ENCODE measurements at regions not wholly inside any gene's neighbourhood (a gene's known extent, or its start where the extent isn't known, plus 50 kb on each side); places are given as distances from the start of the nearest gene placed in this dataset.

- no peak overlapping the region for H3K27ac ChIP-seq (ENCODE audit: low read length)
- no peak overlapping the region for H3K9ac ChIP-seq (ENCODE audit: low read length)
- H3K4me3 ChIP-seq (ENCODE audit: low read length): no peak overlapping the region
- no peaks in the 10 kb centered on the region for H3K36me3 ChIP-seq (ENCODE audit: control insufficient read depth, low read depth, low read length)
- H3K4me1 ChIP-seq (ENCODE audit: control insufficient read depth, low read depth, low read length): peaks cover 26% of the 10 kb centered on the region
- H3K9me3 ChIP-seq (ENCODE audit: control insufficient read depth, low read depth, low read length): peaks cover 3% of the 10 kb centered on the region
- H3K27me3 ChIP-seq (ENCODE audit: control insufficient read depth, insufficient read depth, low read length): no peaks in the 10 kb centered on the region
Observed at GRCh38 chr20:39290575-39290974, 328.4 kb downstream of the DHX35 start.

- H3K27me3 ChIP-seq (ENCODE audit: control insufficient read depth, insufficient read depth, low read length): no peaks in the 10 kb centered on the region
- H3K36me3 ChIP-seq (ENCODE audit: control insufficient read depth, low read depth, low read length): no peaks in the 10 kb centered on the region
- H3K4me1 ChIP-seq (ENCODE audit: control insufficient read depth, low read depth, low read length): peaks cover 33% of the 10 kb centered on the region
- peaks cover 3% of the 10 kb centered on the region for H3K9me3 ChIP-seq (ENCODE audit: control insufficient read depth, low read depth, low read length)
- H3K27ac ChIP-seq (ENCODE audit: low read length): no peak overlapping the region
- no peak overlapping the region for H3K4me3 ChIP-seq (ENCODE audit: low read length)
- no peak overlapping the region for H3K9ac ChIP-seq (ENCODE audit: low read length)
Observed at GRCh38 chr20:39289831-39290230, 327.7 kb downstream of the DHX35 start.

GRCh38 chr20:39289316-39289715, 327.2 kb downstream of the DHX35 start:
- H3K27me3 ChIP-seq (ENCODE audit: control insufficient read depth, insufficient read depth, low read length): no peaks in the 10 kb centered on the region
- H3K9ac ChIP-seq (ENCODE audit: low read length): no peak overlapping the region
- peaks cover 3% of the 10 kb centered on the region for H3K9me3 ChIP-seq (ENCODE audit: control insufficient read depth, low read depth, low read length)
- no peaks in the 10 kb centered on the region for H3K36me3 ChIP-seq (ENCODE audit: control insufficient read depth, low read depth, low read length)
- no peak overlapping the region for H3K4me3 ChIP-seq (ENCODE audit: low read length)
- peaks cover 38% of the 10 kb centered on the region for H3K4me1 ChIP-seq (ENCODE audit: control insufficient read depth, low read depth, low read length)
- H3K27ac ChIP-seq (ENCODE audit: low read length): no peak overlapping the region

GRCh38 chr20:39283464-39283863, 321.3 kb downstream of the DHX35 start:
- no peak overlapping the region for H3K27ac ChIP-seq (ENCODE audit: low read length)
- H3K4me1 ChIP-seq (ENCODE audit: control insufficient read depth, low read depth, low read length): peaks cover 29% of the 10 kb centered on the region
- H3K9ac ChIP-seq (ENCODE audit: low read length): no peak overlapping the region
- peak overlapping the region; percentile 41 for H3K4me3 ChIP-seq (ENCODE audit: low read length)
- no peaks in the 10 kb centered on the region for H3K36me3 ChIP-seq (ENCODE audit: control insufficient read depth, low read depth, low read length)
- H3K9me3 ChIP-seq (ENCODE audit: control insufficient read depth, low read depth, low read length): peaks cover 3% of the 10 kb centered on the region
- peaks cover 30% of the 10 kb centered on the region for H3K27me3 ChIP-seq (ENCODE audit: control insufficient read depth, insufficient read depth, low read length)

GRCh38 chr20:39282619-39283092, 320.5 kb downstream of the DHX35 start:
- Histone ChIP-seq H3K4me3 (ENCODE audit: low read length) (peak overlapping the region; percentile 41), H3K27me3 (ENCODE audit: control insufficient read depth, insufficient read depth, low read length) (peaks cover 30% of the 10 kb centered on the region), H3K27ac (ENCODE audit: low read length) (no peak overlapping the region), H3K9ac (ENCODE audit: low read length) (no peak overlapping the region), H3K9me3 (ENCODE audit: control insufficient read depth, low read depth, low read length) (no peaks in the 10 kb centered on the region), H3K4me1 (ENCODE audit: control insufficient read depth, low read depth, low read length) (peaks cover 32% of the 10 kb centered on the region), H3K36me3 (ENCODE audit: control insufficient read depth, low read depth, low read length) (no peaks in the 10 kb centered on the region)

GRCh38 chr20:39280875-39281274, 318.7 kb downstream of the DHX35 start:
- Histone ChIP-seq H3K27ac (ENCODE audit: low read length) (no peak overlapping the region), H3K9ac (ENCODE audit: low read length) (no peak overlapping the region), H3K4me1 (ENCODE audit: control insufficient read depth, low read depth, low read length) (peaks cover 39% of the 10 kb centered on the region), H3K36me3 (ENCODE audit: control insufficient read depth, low read depth, low read length) (no peaks in the 10 kb centered on the region), H3K9me3 (ENCODE audit: control insufficient read depth, low read depth, low read length) (no peaks in the 10 kb centered on the region), H3K4me3 (ENCODE audit: low read length) (no peak overlapping the region), H3K27me3 (ENCODE audit: control insufficient read depth, insufficient read depth, low read length) (peaks cover 30% of the 10 kb centered on the region)

GRCh38 chr20:39278230-39278788, 316.2 kb downstream of the DHX35 start:
- Histone ChIP-seq H3K36me3 (ENCODE audit: control insufficient read depth, low read depth, low read length) (no peaks in the 10 kb centered on the region), H3K27ac (ENCODE audit: low read length) (no peak overlapping the region), H3K4me1 (ENCODE audit: control insufficient read depth, low read depth, low read length) (peaks cover 25% of the 10 kb centered on the region), H3K27me3 (ENCODE audit: control insufficient read depth, insufficient read depth, low read length) (peaks cover 26% of the 10 kb centered on the region), H3K4me3 (ENCODE audit: low read length) (no peak overlapping the region), H3K9me3 (ENCODE audit: control insufficient read depth, low read depth, low read length) (no peaks in the 10 kb centered on the region), H3K9ac (ENCODE audit: low read length) (no peak overlapping the region)

GRCh38 chr20:39277185-39277584, 315.0 kb downstream of the DHX35 start:
- H3K9me3 ChIP-seq (ENCODE audit: control insufficient read depth, low read depth, low read length): no peaks in the 10 kb centered on the region
- peaks cover 14% of the 10 kb centered on the region for H3K4me1 ChIP-seq (ENCODE audit: control insufficient read depth, low read depth, low read length)

GRCh38 chr20:39270837-39271604, 308.9 kb downstream of the DHX35 start:
- H3K27me3 ChIP-seq (ENCODE audit: control insufficient read depth, insufficient read depth, low read length): no peaks in the 10 kb centered on the region
- no peaks in the 10 kb centered on the region for H3K4me1 ChIP-seq (ENCODE audit: control insufficient read depth, low read depth, low read length)
- no peaks in the 10 kb centered on the region for H3K36me3 ChIP-seq (ENCODE audit: control insufficient read depth, low read depth, low read length)
- H3K27ac ChIP-seq (ENCODE audit: low read length): no peak overlapping the region
- H3K4me3 ChIP-seq (ENCODE audit: low read length): no peak overlapping the region
- no peak overlapping the region for H3K9ac ChIP-seq (ENCODE audit: low read length)
- no peaks in the 10 kb centered on the region for H3K9me3 ChIP-seq (ENCODE audit: control insufficient read depth, low read depth, low read length)

More at GRCh38 chr20:39277185-39277584, 315.0 kb downstream of the DHX35 start:
- Histone ChIP-seq H3K27ac (ENCODE audit: low read length) (no peak overlapping the region), H3K36me3 (ENCODE audit: control insufficient read depth, low read depth, low read length) (no peaks in the 10 kb centered on the region), H3K4me3 (ENCODE audit: low read length) (no peak overlapping the region), H3K27me3 (ENCODE audit: control insufficient read depth, insufficient read depth, low read length) (peaks cover 18% of the 10 kb centered on the region), H3K9ac (ENCODE audit: low read length) (no peak overlapping the region)

GRCh38 chr20:39269493-39270217, 307.5 kb downstream of the DHX35 start:
- Histone ChIP-seq H3K9ac (ENCODE audit: low read length) (no peak overlapping the region), H3K27ac (ENCODE audit: low read length) (no peak overlapping the region), H3K4me3 (ENCODE audit: low read length) (no peak overlapping the region), H3K4me1 (ENCODE audit: control insufficient read depth, low read depth, low read length) (no peaks in the 10 kb centered on the region), H3K27me3 (ENCODE audit: control insufficient read depth, insufficient read depth, low read length) (no peaks in the 10 kb centered on the region), H3K9me3 (ENCODE audit: control insufficient read depth, low read depth, low read length) (no peaks in the 10 kb centered on the region), H3K36me3 (ENCODE audit: control insufficient read depth, low read depth, low read length) (no peaks in the 10 kb centered on the region)

- no peak overlapping the region for H3K9ac ChIP-seq (ENCODE audit: low read length)
- H3K27me3 ChIP-seq (ENCODE audit: control insufficient read depth, insufficient read depth, low read length): no peaks in the 10 kb centered on the region
- no peak overlapping the region for H3K27ac ChIP-seq (ENCODE audit: low read length)
- H3K4me1 ChIP-seq (ENCODE audit: control insufficient read depth, low read depth, low read length): no peaks in the 10 kb centered on the region
- no peaks in the 10 kb centered on the region for H3K36me3 ChIP-seq (ENCODE audit: control insufficient read depth, low read depth, low read length)
- no peaks in the 10 kb centered on the region for H3K9me3 ChIP-seq (ENCODE audit: control insufficient read depth, low read depth, low read length)
- no peak overlapping the region for H3K4me3 ChIP-seq (ENCODE audit: low read length)
Observed at GRCh38 chr20:39268981-39269461, 306.9 kb downstream of the DHX35 start.
